ENCODE measurements at regions not wholly inside any gene's neighbourhood (a gene's known extent, or its start where the extent isn't known, plus 50 kb on each side); places are given as distances from the start of the nearest gene placed in this dataset.

DNA sequence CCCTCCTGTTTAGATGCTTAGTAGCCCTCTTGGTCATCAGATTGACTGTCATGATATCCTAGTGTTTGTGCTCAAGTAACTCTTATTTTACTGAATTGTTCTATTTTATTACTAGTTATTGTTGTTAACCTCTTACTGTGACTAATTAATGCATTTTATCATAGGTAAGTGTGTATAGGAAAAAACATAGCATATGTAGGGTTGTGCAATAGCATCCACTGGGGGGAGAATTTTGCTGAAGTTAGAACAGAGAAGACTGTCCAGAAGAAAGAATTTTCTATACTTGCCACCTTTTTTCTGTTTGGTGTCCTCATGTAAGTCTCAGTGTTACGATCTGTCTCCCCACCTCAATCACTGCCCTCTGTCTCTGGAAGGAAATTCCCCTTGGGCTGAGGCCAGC, 177.4 kb downstream of the RPIA start:
- TF ChIP-seq, protein P1, sequence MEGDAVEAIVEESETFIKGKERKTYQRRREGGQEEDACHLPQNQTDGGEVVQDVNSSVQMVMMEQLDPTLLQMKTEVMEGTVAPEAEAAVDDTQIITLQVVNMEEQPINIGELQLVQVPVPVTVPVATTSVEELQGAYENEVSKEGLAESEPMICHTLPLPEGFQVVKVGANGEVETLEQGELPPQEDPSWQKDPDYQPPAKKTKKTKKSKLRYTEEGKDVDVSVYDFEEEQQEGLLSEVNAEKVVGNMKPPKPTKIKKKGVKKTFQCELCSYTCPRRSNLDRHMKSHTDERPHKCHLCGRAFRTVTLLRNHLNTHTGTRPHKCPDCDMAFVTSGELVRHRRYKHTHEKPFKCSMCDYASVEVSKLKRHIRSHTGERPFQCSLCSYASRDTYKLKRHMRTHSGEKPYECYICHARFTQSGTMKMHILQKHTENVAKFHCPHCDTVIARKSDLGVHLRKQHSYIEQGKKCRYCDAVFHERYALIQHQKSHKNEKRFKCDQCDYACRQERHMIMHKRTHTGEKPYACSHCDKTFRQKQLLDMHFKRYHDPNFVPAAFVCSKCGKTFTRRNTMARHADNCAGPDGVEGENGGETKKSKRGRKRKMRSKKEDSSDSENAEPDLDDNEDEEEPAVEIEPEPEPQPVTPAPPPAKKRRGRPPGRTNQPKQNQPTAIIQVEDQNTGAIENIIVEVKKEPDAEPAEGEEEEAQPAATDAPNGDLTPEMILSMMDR (conservative IDR thresholded peaks at IDR 0.05; ENCODE audit: control insufficient read depth, insufficient read depth, low read depth, low read length): no peak
- DNase-seq (ENCODE audit: low read depth): no peak

DNA sequence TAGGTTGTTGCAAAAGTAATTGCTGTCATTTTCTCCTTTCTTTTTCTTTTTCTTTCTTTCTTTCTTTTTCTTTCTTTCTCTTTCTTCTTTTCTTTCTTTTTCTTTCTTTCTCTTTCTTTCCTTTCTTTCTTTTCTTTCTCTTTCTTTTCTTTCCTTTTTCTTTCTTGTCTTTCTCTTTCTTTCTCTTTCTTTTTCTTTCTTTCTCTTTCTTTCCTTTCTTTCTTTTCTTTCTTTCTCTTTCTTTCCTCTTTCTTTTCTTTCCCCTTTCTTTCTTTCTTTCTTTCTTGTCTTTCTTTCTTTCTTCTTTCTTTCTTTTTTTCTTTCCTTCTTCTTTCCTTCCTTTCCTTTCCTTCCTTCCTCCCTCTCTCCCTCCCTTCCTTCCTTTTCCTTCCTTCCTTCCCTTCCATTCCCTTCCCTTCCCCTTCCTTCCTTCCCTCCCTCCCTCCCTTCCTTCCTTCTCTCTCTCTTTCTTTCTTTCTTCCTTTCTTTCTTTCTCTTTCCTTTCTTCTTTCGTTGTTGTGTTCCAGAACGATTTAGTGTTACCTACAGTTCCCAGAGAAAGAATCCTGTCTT, 178.9 kb downstream of the RPIA start:
- no peak for DNase-seq (ENCODE audit: low read depth)
- H3K4me3 ChIP-seq (ENCODE audit: control insufficient read depth, low read depth, low read length): no peak overlapping the region
- TF ChIP-seq, protein P1 (conservative IDR thresholded peaks at IDR 0.05; ENCODE audit: control insufficient read depth, insufficient read depth, low read depth, low read length): no peak

More for the DNA sequence above, 177.4 kb downstream of the RPIA start:
- no peak overlapping the region for H3K4me3 ChIP-seq (ENCODE audit: control insufficient read depth, low read depth, low read length)

DNA sequence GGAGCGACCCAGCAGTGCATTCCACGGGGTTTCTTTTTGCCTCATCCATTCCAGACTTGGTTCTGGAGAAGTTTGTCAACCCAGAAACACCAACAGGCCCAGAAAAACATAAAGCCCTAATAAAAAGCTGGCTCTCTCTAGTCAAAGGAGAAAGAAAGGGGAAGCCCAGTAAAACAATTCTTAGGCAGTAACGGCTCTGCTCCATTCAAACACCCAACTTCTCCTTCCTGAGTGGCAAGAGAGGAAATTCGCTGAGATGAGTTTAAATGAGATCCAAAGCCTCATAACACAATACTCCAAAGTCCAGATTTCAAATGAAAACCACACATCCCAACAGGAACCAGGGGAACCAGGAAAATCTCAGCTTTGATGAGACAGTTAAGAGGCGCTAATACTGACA, 179.9 kb downstream of the RPIA start:
- no peak for DNase-seq (ENCODE audit: low read depth)
- TF ChIP-seq, protein P1 (conservative IDR thresholded peaks at IDR 0.05; ENCODE audit: control insufficient read depth, insufficient read depth, low read depth, low read length): no peak

DNA sequence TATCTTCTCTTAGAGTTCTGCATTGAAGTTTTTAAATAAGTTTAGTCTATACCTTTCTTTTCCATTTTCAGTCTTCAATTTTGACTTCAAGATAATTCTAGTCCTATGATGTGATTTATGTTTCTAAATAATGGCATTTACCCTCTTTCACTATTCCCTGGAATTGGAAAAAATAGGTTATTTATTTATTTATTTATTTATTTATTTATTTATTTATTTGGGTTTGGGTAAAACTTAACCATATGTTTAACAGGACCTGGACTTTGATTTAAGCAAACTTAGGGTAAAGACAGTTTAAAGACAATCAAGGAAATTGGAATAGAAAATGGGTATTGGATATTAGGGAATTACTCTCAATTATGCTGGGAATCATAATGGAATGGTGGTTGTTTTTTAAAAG, 182.1 kb downstream of the RPIA start:
- TF ChIP-seq, protein P1 (conservative IDR thresholded peaks at IDR 0.05; ENCODE audit: control insufficient read depth, insufficient read depth, low read depth, low read length): no peak
- H3K4me3 ChIP-seq (ENCODE audit: control insufficient read depth, low read depth, low read length): no peak overlapping the region
- DNase-seq (ENCODE audit: low read depth): no peak

More for the DNA sequence above, 179.9 kb downstream of the RPIA start:
- no peak overlapping the region for H3K4me3 ChIP-seq (ENCODE audit: control insufficient read depth, low read depth, low read length)

DNA sequence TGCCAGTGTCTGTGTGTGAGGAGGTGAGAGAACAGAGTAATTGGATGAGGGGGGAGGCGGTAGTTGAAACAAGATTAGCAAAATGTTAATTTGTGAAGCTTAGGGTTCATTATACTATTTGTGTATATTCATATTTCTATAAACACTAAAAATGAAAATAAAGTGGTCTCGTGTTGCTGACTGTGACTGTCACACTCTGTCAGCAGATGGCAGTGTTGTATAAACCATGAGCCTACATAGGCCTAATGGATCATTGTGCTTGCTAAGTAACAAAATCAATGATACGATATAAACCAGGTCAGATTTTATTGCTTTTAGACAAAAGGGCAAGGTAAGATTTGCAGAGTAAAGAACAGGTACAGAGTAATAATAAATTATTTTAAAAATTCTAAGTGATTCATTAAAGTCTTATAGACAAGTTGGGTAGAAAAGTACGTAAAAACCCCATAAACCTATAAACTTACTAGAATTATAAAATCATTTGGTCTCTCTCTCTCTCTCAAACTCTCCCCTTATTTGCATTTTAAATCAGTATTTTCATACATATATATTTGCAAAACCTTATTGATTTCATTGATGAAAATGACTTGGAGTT, 182.7 kb downstream of the RPIA start:
- TF ChIP-seq, protein P1 (conservative IDR thresholded peaks at IDR 0.05; ENCODE audit: control insufficient read depth, insufficient read depth, low read depth, low read length): peak; percentile 79
- no peak overlapping the region for H3K4me3 ChIP-seq (ENCODE audit: control insufficient read depth, low read depth, low read length)
- peak; percentile 68 for DNase-seq (ENCODE audit: low read depth)

DNA sequence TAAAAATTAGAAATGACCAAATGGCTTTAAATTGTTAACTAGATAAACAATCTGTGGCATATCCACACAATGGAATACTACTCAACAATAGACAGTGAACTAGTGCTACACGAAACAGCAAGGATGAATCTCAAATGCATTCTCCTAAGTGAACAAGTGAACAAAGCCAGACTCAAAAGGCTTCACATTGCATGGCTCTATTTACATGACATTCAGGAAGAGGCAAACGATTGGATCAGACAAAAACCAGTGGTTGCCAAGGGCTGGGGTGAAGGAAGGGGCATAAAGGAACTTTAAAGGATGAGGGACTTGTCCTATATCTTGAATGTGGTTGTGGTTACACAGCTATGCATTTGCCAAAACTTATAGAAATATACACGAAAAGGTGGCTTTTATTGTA, 184.3 kb downstream of the RPIA start:
- TF ChIP-seq, protein P1 (conservative IDR thresholded peaks at IDR 0.05; ENCODE audit: control insufficient read depth, insufficient read depth, low read depth, low read length): no peak
- DNase-seq (ENCODE audit: low read depth): no peak
- no peak overlapping the region for H3K4me3 ChIP-seq (ENCODE audit: control insufficient read depth, low read depth, low read length)
